Upper lobe of left lung (tissue), 6 donors: ENCODE measurements at regions not wholly inside any gene's neighbourhood (a gene's known extent, or its start where the extent isn't known, plus 50 kb on each side); places are given as distances from the start of the nearest gene placed in this dataset.

Experiments used
- ATAC-seq, 2 donors: fragments of 200-7000 bp; cut with Tn5 transposase; one replicate each; pipeline ENCODE4 v1.9.1; 2022; ENCODE audit warnings: mild to moderate bottlenecking in 2 of 2, moderate library complexity in 2 of 2; ENCODE audit not compliant: low FRiP score in 2 of 2
- DNase-seq, 2 donors: peaks; one replicate each; pipeline ENCODE4 v3.0.0-alpha.2; 2019 to 2020
- H3K27ac ChIP-seq, 4 donors: fragments of 200-600 bp; sonication (generic); one replicate each; pipeline ENCODE4 v1.5.1; 2016 to 2019
- H3K27me3 ChIP-seq, 4 donors: fragments of 200-600 bp; sonication (generic); one replicate each; pipeline ENCODE4 v1.5.1; 2017 to 2019
- H3K36me3 ChIP-seq, 4 donors: fragments of 200-600 bp; sonication (generic); one replicate each; pipeline ENCODE4 v1.5.1; 2016 to 2019
- H3K4me1 ChIP-seq, 4 donors: fragments of 200-600 bp; sonication (generic); one replicate each; pipeline ENCODE4 v1.5.1; 2018 to 2019
- H3K4me3 ChIP-seq, 4 donors: fragments of 200-600 bp; sonication (generic); one replicate each; pipeline ENCODE4 v1.5.1; 2017 to 2019; ENCODE audit warnings: mild to moderate bottlenecking in 2 of 4, moderate library complexity in 1 of 4
- H3K9me3 ChIP-seq, 4 donors: fragments of 200-600 bp; sonication (generic); one replicate each; pipeline ENCODE4 v1.5.1; 2018 to 2019
- CTCF ChIP-seq, 6 experiments: fragments of 450-650 bp in 4 of 6; fragments of 200-600 bp in 2 of 6; sonication (generic) in 2 of 6; IDR thresholded peaks; one replicate each; pipeline ENCODE4 v1.5.1; 2016 to 2019; ENCODE audit warnings: antibody characterized with exemption in 6 of 6
- EP300 ChIP-seq, 4 donors: sonication (generic); formaldehyde crosslinking; IDR thresholded peaks; one replicate each; pipeline ENCODE4 v1.5.1; 2017; ENCODE audit warnings: antibody characterized with exemption in 4 of 4, control low read depth in 2 of 4
- POLR2A ChIP-seq, 4 donors: fragments of 450-650 bp; IDR thresholded peaks; one replicate each; pipeline ENCODE4 v1.5.1; 2016 to 2017; ENCODE audit warnings: antibody characterized with exemption in 4 of 4, mild to moderate bottlenecking in 2 of 4
- POLR2AphosphoS5 ChIP-seq, 2 donors: sonication (generic); formaldehyde crosslinking; IDR thresholded peaks; one replicate each; pipeline ENCODE4 v1.5.1; 2017; ENCODE audit warnings: antibody characterized with exemption in 2 of 2
- WGBS, 2 donors: methylation state at CpG; one replicate each; pipeline ENCODE4 v1.1.5; 2017 to 2018; 5-methylcytosine and 5-hydroxymethylcytosine counted together
- donor health status: DM: no; HTN: no; CAD: no; lungs with moderate emphysema.
- donor health status: DM: no; HTN: yes; CAD: no; lungs with severe emphysema.

GRCh38 chr5:174371600-174372094 is 326.1 kb downstream of the NSG2 start:
- no peak overlapping the region for H3K4me3 ChIP-seq
- no peaks in the 10 kb centered on the region for H3K36me3 ChIP-seq
- 47% methylated on average over 6 to 10 of the region's 10 CpGs for WGBS, 2 donors
- no peaks in the 10 kb centered on the region for H3K9me3 ChIP-seq
- no peaks in the 10 kb centered on the region for H3K4me1 ChIP-seq
- H3K27me3 ChIP-seq: no peaks in the 10 kb centered on the region
- peak in 1 of 2 donors; percentile 19 for ATAC-seq
- no peak overlapping the region for H3K27ac ChIP-seq
- TF ChIP-seq POLR2A (IDR thresholded peaks at IDR 0.05) (no peak), EP300 (IDR thresholded peaks at IDR 0.05) (no peak), POLR2AphosphoS5 (IDR thresholded peaks at IDR 0.05) (no peak), CTCF (IDR thresholded peaks at IDR 0.05) (no peak)
- no peak for DNase-seq

- no peaks in the 10 kb centered on the region for H3K4me1 ChIP-seq
- TF ChIP-seq POLR2A (IDR thresholded peaks at IDR 0.05) (no peak), POLR2AphosphoS5 (IDR thresholded peaks at IDR 0.05) (no peak), EP300 (IDR thresholded peaks at IDR 0.05) (no peak), CTCF (IDR thresholded peaks at IDR 0.05) (no peak)
- H3K4me3 ChIP-seq: no peak overlapping the region
- no peaks in the 10 kb centered on the region for H3K27me3 ChIP-seq
- DNase-seq: no peak
- 72 to 76% methylated on average over 8 of the region's 8 CpGs for WGBS, 2 donors
- no peaks in the 10 kb centered on the region for H3K36me3 ChIP-seq
- ATAC-seq: no peak
- H3K27ac ChIP-seq: no peak overlapping the region
- peaks cover 0 to 4% (median 0%) of the 10 kb centered on the region in 4 donors for H3K9me3 ChIP-seq
These were observed 328.7 kb downstream of the NSG2 start for GRCh38 chr5:174374206-174374605.

- TF ChIP-seq CTCF (IDR thresholded peaks at IDR 0.05): no peak
- H3K36me3 ChIP-seq: no peaks in the 10 kb centered on the region
- H3K9me3 ChIP-seq: peaks cover 0 to 4% (median 0%) of the 10 kb centered on the region in 4 donors
- H3K27me3 ChIP-seq: no peaks in the 10 kb centered on the region
- ATAC-seq (no peak), DNase-seq (no peak)
- H3K4me1 ChIP-seq: no peaks in the 10 kb centered on the region
- no peak overlapping the region for H3K27ac ChIP-seq
- H3K4me3 ChIP-seq: no peak overlapping the region
- WGBS, 2 donors: 72 to 85% methylated on average over 4 of the region's 4 CpGs
These were observed 330.6 kb downstream of the NSG2 start for GRCh38 chr5:174376056-174376455.

GRCh38 chr5:174376726-174377373 is 331.3 kb downstream of the NSG2 start:
- no peak for TF ChIP-seq POLR2A (IDR thresholded peaks at IDR 0.05)
- TF ChIP-seq CTCF (IDR thresholded peaks at IDR 0.05): no peak
- H3K4me1 ChIP-seq: no peaks in the 10 kb centered on the region
- peaks cover 0 to 4% (median 0%) of the 10 kb centered on the region in 4 donors for H3K9me3 ChIP-seq
- no peaks in the 10 kb centered on the region for H3K27me3 ChIP-seq
- H3K27ac ChIP-seq: no peak overlapping the region
- H3K36me3 ChIP-seq: no peaks in the 10 kb centered on the region
- ATAC-seq: no peak
- DNase-seq: no peak
- WGBS, 2 donors: 76 to 85% methylated on average over 6 of the region's 6 CpGs
- H3K4me3 ChIP-seq: no peak overlapping the region
